ENCODE measurements at regions not wholly inside any gene's neighbourhood (a gene's known extent, or its start where the extent isn't known, plus 50 kb on each side); places are given as distances from the start of the nearest gene placed in this dataset.

DNA sequence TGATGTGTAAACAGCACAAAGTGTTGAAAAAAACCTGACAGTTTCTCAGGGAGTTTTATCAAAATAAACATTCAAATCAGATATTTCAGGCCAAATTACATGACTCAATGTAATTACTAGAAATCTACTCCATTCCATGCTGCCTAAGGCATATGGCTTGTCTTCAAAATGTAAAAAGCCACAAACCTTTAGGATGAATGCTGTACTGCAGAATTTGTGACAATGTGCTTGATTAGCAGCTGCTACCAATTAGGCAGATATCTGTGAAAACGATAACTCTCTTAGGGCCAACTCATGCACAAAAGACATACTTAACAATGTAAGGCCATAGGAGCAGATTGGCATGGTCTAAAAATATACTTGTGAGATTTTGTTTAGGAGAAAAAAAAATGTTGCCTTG lies 267.0 kb downstream of the DACT1 start:
- Histone ChIP-seq H4K20me1 (ENCODE audit: control insufficient read depth, insufficient read depth, low read length, poor library complexity, severe bottlenecking) (no peaks in the 10 kb centered on the region), H3K27ac (ENCODE audit: low read length in 2 of 2) (no peak overlapping the region), H3K4me3 (ENCODE audit: control extremely low read depth in 1 of 5, extremely low read depth in 1 of 5, insufficient read depth in 1 of 5, low read depth in 2 of 5, low read length in 4 of 5) (no peak overlapping the region), H3K4me1 (ENCODE audit: control insufficient read depth in 2 of 2, insufficient read depth in 2 of 2, low read length in 2 of 2) (no peaks in the 10 kb centered on the region), H3K36me3 (replicated peaks in 1 of 2; ENCODE audit: control extremely low read depth in 1 of 2, control insufficient read depth in 1 of 2, extremely low read depth in 1 of 2, insufficient read depth in 2 of 2, low read length in 1 of 2) (no peaks in the 10 kb centered on the region), H3K4me2 (replicated peaks; ENCODE audit: low read depth, low read length, poor library complexity, severe bottlenecking) (no peak overlapping the region), H2AFZ (ENCODE audit: insufficient read depth, low read depth, low read length, poor library complexity, severe bottlenecking) (no peak overlapping the region), H3K79me2 (ENCODE audit: control insufficient read depth, insufficient read depth, low read length) (no peaks in the 10 kb centered on the region), H3K9me3 (ENCODE audit: control extremely low read depth in 1 of 3, control insufficient read depth in 2 of 3, insufficient read depth in 1 of 3, low read length in 2 of 3) (peaks cover 0 to 4% (median 0%) of the 10 kb centered on the region in 3 donors), H3K27me3 (replicated peaks in 1 of 4; ENCODE audit: control extremely low read depth in 1 of 4, control insufficient read depth in 3 of 4, insufficient read depth in 4 of 4, low read length in 3 of 4) (peaks cover 0 to 5% (median 0%) of the 10 kb centered on the region in 4 experiments), H3K9ac (ENCODE audit: low read length) (no peak overlapping the region)
- no peak for ATAC-seq (ENCODE audit: low read depth)
- DNase-seq: no peak
- ChIA-PET CTCF (no interaction called here), POLR2A (no interaction called here)
- H3K27ac Mint-ChIP-seq: no peak overlapping the region
- no CpG with 5 or more reads among the region's 1 CpG for WGBS (ENCODE audit: insufficient coverage)
- H3K4me3 Mint-ChIP-seq: no peak overlapping the region
- TF ChIP-seq EZH2 (IDR thresholded peaks at IDR 0.05; ENCODE audit: borderline replicate concordance, insufficient read depth, low read depth, low read length, poor library complexity, severe bottlenecking): no peak
- TF ChIP-seq, protein P1, sequence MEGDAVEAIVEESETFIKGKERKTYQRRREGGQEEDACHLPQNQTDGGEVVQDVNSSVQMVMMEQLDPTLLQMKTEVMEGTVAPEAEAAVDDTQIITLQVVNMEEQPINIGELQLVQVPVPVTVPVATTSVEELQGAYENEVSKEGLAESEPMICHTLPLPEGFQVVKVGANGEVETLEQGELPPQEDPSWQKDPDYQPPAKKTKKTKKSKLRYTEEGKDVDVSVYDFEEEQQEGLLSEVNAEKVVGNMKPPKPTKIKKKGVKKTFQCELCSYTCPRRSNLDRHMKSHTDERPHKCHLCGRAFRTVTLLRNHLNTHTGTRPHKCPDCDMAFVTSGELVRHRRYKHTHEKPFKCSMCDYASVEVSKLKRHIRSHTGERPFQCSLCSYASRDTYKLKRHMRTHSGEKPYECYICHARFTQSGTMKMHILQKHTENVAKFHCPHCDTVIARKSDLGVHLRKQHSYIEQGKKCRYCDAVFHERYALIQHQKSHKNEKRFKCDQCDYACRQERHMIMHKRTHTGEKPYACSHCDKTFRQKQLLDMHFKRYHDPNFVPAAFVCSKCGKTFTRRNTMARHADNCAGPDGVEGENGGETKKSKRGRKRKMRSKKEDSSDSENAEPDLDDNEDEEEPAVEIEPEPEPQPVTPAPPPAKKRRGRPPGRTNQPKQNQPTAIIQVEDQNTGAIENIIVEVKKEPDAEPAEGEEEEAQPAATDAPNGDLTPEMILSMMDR (IDR thresholded peaks at IDR 0.05): no peak
- H3K9me3 Mint-ChIP-seq (ENCODE audit: insufficient read depth): no peaks in the 10 kb centered on the region
- intact Hi-C loops (cut with micrococcal nuclease): no loop called here
- H3K4me1 Mint-ChIP-seq: no peaks in the 10 kb centered on the region
- H3K27me3 Mint-ChIP-seq: peaks cover 6% of the 10 kb centered on the region

GRCh38 chr14:58907803-58908202 lies 270.0 kb downstream of the DACT1 start:
- Histone ChIP-seq H3K27me3 (replicated peaks in 1 of 4; ENCODE audit: control extremely low read depth in 1 of 4, control insufficient read depth in 3 of 4, insufficient read depth in 4 of 4, low read length in 3 of 4) (no peaks in the 10 kb centered on the region), H3K36me3 (replicated peaks in 1 of 2; ENCODE audit: control extremely low read depth in 1 of 2, control insufficient read depth in 1 of 2, extremely low read depth in 1 of 2, insufficient read depth in 2 of 2, low read length in 1 of 2) (no peaks in the 10 kb centered on the region), H3K4me1 (ENCODE audit: control insufficient read depth in 2 of 2, insufficient read depth in 2 of 2, low read length in 2 of 2) (no peaks in the 10 kb centered on the region), H3K4me2 (replicated peaks; ENCODE audit: low read depth, low read length, poor library complexity, severe bottlenecking) (no peak overlapping the region), H3K9ac (ENCODE audit: low read length) (no peak overlapping the region), H3K9me3 (ENCODE audit: control extremely low read depth in 1 of 3, control insufficient read depth in 2 of 3, insufficient read depth in 1 of 3, low read length in 2 of 3) (peaks cover 0 to 2% (median 0%) of the 10 kb centered on the region in 3 donors), H3K79me2 (ENCODE audit: control insufficient read depth, insufficient read depth, low read length) (no peaks in the 10 kb centered on the region), H3K27ac (ENCODE audit: low read length in 2 of 2) (no peak overlapping the region), H4K20me1 (ENCODE audit: control insufficient read depth, insufficient read depth, low read length, poor library complexity, severe bottlenecking) (no peaks in the 10 kb centered on the region), H2AFZ (ENCODE audit: insufficient read depth, low read depth, low read length, poor library complexity, severe bottlenecking) (no peak overlapping the region), H3K4me3 (ENCODE audit: control extremely low read depth in 1 of 5, extremely low read depth in 1 of 5, insufficient read depth in 1 of 5, low read depth in 2 of 5, low read length in 4 of 5) (no peak overlapping the region)
- CTCF ChIA-PET: no interaction called here
- POLR2A ChIA-PET: no interaction called here
- no peak for TF ChIP-seq EZH2 (IDR thresholded peaks at IDR 0.05; ENCODE audit: borderline replicate concordance, insufficient read depth, low read depth, low read length, poor library complexity, severe bottlenecking)
- TF ChIP-seq, protein P1 (IDR thresholded peaks at IDR 0.05): no peak
- H3K4me1 Mint-ChIP-seq: no peaks in the 10 kb centered on the region
- peaks cover 6% of the 10 kb centered on the region for H3K27me3 Mint-ChIP-seq
- DNase-seq (no peak), ATAC-seq (ENCODE audit: low read depth) (no peak)
- no peaks in the 10 kb centered on the region for H3K9me3 Mint-ChIP-seq (ENCODE audit: insufficient read depth)
- WGBS (ENCODE audit: insufficient coverage): no CpG with 5 or more reads among the region's 1 CpG
- no peak overlapping the region for H3K27ac Mint-ChIP-seq
- H3K4me3 Mint-ChIP-seq: no peak overlapping the region
- intact Hi-C loops (cut with micrococcal nuclease): no loop called here

Data from B cell (primary cell).